Adrenal gland (tissue), 5 donors: ENCODE measurements at regions not wholly inside any gene's neighbourhood (a gene's known extent, or its start where the extent isn't known, plus 50 kb on each side); places are given as distances from the start of the nearest gene placed in this dataset.

Experiments
- POLR2A ChIP-seq, 2 donors: fragments of 450-650 bp; IDR thresholded peaks; one replicate each; pipeline ENCODE4 v1.6.1; 2017; ENCODE audit warnings: antibody characterized with exemption in 2 of 2, mild to moderate bottlenecking in 2 of 2, moderate library complexity in 1 of 2
- TF ChIP-seq, protein P1 (sequence below), 6 experiments: fragments of 450-650 bp in 4 of 6; fragments of 200-600 bp in 2 of 6; sonication (generic) in 1 of 6; IDR thresholded peaks; 1 replicate in 5 of 6; 2 replicates in 1 of 6; pipeline versions ENCODE4 v1.5.1 to v1.8.0; 2016 to 2021; ENCODE audit warnings: antibody characterized with exemption in 6 of 6, mild to moderate bottlenecking in 2 of 6, moderate library complexity in 1 of 6
- donor health status: DM: no; HTN: no; CAD: no.

DNA sequence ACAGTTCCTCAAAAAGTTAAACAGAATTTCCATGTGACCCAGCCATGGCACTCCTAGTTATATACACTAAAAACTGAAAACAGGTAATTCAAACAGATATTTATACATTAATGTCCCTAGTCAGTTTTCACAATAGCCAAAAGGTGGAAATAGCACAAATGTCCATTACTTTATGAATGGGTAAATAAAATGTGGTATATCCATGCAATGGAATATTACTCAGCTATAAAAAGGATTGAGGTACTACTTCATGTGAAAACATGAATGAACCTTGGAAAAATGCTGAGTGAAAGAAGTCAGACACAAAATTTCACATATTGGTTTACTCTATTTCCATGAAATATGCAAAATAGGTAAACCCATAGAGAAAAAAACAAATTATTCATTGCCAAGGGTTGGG is 351.8 kb upstream of the AMOT start:
- TF ChIP-seq, protein P1, sequence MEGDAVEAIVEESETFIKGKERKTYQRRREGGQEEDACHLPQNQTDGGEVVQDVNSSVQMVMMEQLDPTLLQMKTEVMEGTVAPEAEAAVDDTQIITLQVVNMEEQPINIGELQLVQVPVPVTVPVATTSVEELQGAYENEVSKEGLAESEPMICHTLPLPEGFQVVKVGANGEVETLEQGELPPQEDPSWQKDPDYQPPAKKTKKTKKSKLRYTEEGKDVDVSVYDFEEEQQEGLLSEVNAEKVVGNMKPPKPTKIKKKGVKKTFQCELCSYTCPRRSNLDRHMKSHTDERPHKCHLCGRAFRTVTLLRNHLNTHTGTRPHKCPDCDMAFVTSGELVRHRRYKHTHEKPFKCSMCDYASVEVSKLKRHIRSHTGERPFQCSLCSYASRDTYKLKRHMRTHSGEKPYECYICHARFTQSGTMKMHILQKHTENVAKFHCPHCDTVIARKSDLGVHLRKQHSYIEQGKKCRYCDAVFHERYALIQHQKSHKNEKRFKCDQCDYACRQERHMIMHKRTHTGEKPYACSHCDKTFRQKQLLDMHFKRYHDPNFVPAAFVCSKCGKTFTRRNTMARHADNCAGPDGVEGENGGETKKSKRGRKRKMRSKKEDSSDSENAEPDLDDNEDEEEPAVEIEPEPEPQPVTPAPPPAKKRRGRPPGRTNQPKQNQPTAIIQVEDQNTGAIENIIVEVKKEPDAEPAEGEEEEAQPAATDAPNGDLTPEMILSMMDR (IDR thresholded peaks at IDR 0.05) = no peak
- TF ChIP-seq POLR2A (IDR thresholded peaks at IDR 0.05) = no peak
